Glomerular visceral epithelial cell (primary cell): ENCODE measurements at regions not wholly inside any gene's neighbourhood (a gene's known extent, or its start where the extent isn't known, plus 50 kb on each side); places are given as distances from the start of the nearest gene placed in this dataset.
"Not testable (repeated sequence)": the region's sequence is repeated elsewhere in the genome, so short reads cannot be mapped to it uniquely, and the experiment has no call there.

ENCODE experiments used
- DNase-seq: peaks from one replicate; pipeline ENCODE4 v3.0.0-alpha.2; 2016; ENCODE audit errors: extremely low spot score

GRCh38 chr3:174457758-174458157 lies 401.4 kb upstream of the NAALADL2 start:
- DNase-seq: no peak

- no peak for DNase-seq
These were observed 398.3 kb upstream of the NAALADL2 start for GRCh38 chr3:174460831-174461230.

- DNase-seq: no peak
These were observed 396.2 kb upstream of the NAALADL2 start for GRCh38 chr3:174462916-174463315.

- DNase-seq: no peak
These were observed 394.0 kb upstream of the NAALADL2 start for GRCh38 chr3:174465177-174465576.

GRCh38 chr3:174466471-174467054 lies 392.6 kb upstream of the NAALADL2 start:
- no peak for DNase-seq

GRCh38 chr3:174477491-174477890 lies 381.6 kb upstream of the NAALADL2 start:
- no peak for DNase-seq

- no peak for DNase-seq
These were observed 378.4 kb upstream of the NAALADL2 start for GRCh38 chr3:174480767-174481166.

GRCh38 chr3:174482541-174482940 lies 376.6 kb upstream of the NAALADL2 start:
- DNase-seq: no peak

- DNase-seq: no peak
These were observed 375.9 kb upstream of the NAALADL2 start for GRCh38 chr3:174483254-174483653.

- not testable (repeated sequence) for DNase-seq
These were observed 375.3 kb upstream of the NAALADL2 start for GRCh38 chr3:174483856-174484255.

GRCh38 chr3:174488527-174488926 lies 370.6 kb upstream of the NAALADL2 start:
- no peak for DNase-seq

GRCh38 chr3:174495311-174495710 lies 363.8 kb upstream of the NAALADL2 start:
- no peak for DNase-seq

- no peak for DNase-seq
These were observed 363.2 kb upstream of the NAALADL2 start for GRCh38 chr3:174495928-174496327.

- DNase-seq: no peak
These were observed 360.5 kb upstream of the NAALADL2 start for GRCh38 chr3:174498638-174499037.

- no peak for DNase-seq
These were observed 353.9 kb upstream of the NAALADL2 start for GRCh38 chr3:174505266-174505665.

GRCh38 chr3:174524203-174524602 lies 334.9 kb upstream of the NAALADL2 start:
- no peak for DNase-seq

- DNase-seq: no peak
These were observed 329.8 kb upstream of the NAALADL2 start for GRCh38 chr3:174529298-174529697.

GRCh38 chr3:174531262-174531982 lies 327.7 kb upstream of the NAALADL2 start:
- DNase-seq: peak; percentile 5

GRCh38 chr3:174532216-174532615 lies 326.9 kb upstream of the NAALADL2 start:
- no peak for DNase-seq

GRCh38 chr3:174532776-174533175 lies 326.4 kb upstream of the NAALADL2 start:
- no peak for DNase-seq

GRCh38 chr3:174533286-174533685 lies 325.8 kb upstream of the NAALADL2 start:
- DNase-seq: peak; percentile 19

GRCh38 chr3:174536319-174536718 lies 322.8 kb upstream of the NAALADL2 start:
- no peak for DNase-seq

- no peak for DNase-seq
These were observed 321.0 kb upstream of the NAALADL2 start for GRCh38 chr3:174538151-174538550.
